Left cardiac atrium (tissue), 4 donors: ENCODE measurements at regions not wholly inside any gene's neighbourhood (a gene's known extent, or its start where the extent isn't known, plus 50 kb on each side); places are given as distances from the start of the nearest gene placed in this dataset.

Experiments used
- ATAC-seq, 2 donors: fragments of 200-7000 bp; cut with Tn5 transposase; one replicate each; pipeline ENCODE4 v1.9.1; 2020; ENCODE audit warnings: mild to moderate bottlenecking in 2 of 2, moderate library complexity in 2 of 2
- DNase-seq: peaks from one replicate; pipeline ENCODE4 v3.0.0-alpha.2; 2020
- intact Hi-C, 2 donors: fragments of 100-400 bp; cut with DNase I; formaldehyde crosslinking; loops; one replicate each; pipeline versions ENCODE4 v1.14.1 to v1.15.1; 2022 to 2023
- donor health status: DM: no; HTN: yes; CAD: no.
- donor health status: DM: no; HTN: yes; CAD: no; lungs with severe emphysema.
- donor health status: DM: yes; HTN: yes; CAD: no.
- donor health status: Dilated cardiomyopathy.

- peak in 1 of 2 donors; percentile 73 for ATAC-seq
- no peak for DNase-seq
- intact Hi-C loops: loop anchor here in 1 of 2 donors (10.0 kb wide), 1 partner anchor 76 kb away; no protein-coding TSS in a partner anchor
These were observed 204.7 kb upstream of the HDAC9 start for GRCh38 chr7:18290865-18291264.

- intact Hi-C loops: loop anchor here in 1 of 2 donors (10.0 kb wide), 1 partner anchor 78 kb away; no protein-coding TSS in a partner anchor
- ATAC-seq: no peak
- no peak for DNase-seq
These were observed 203.0 kb upstream of the HDAC9 start for GRCh38 chr7:18292584-18292983.

- ATAC-seq (no peak), DNase-seq (no peak)
- intact Hi-C loops: loop anchor here in 1 of 2 donors (10.0 kb wide), 1 partner anchor 79 kb away; no protein-coding TSS in a partner anchor
These were observed 201.8 kb upstream of the HDAC9 start for GRCh38 chr7:18293759-18294158.

GRCh38 chr7:18294411-18294810 is 201.1 kb upstream of the HDAC9 start:
- no peak for ATAC-seq
- intact Hi-C loops: loop anchor here in 1 of 2 donors (10.0 kb wide), 1 partner anchor 80 kb away; no protein-coding TSS in a partner anchor
- no peak for DNase-seq

GRCh38 chr7:18295781-18296423 is 199.6 kb upstream of the HDAC9 start:
- intact Hi-C loops: loop anchor here in 1 of 2 donors (10.0 kb wide), 1 partner anchor 81 kb away; no protein-coding TSS in a partner anchor
- no peak for ATAC-seq
- no peak for DNase-seq

- intact Hi-C loops: no loop called here
- ATAC-seq: no peak
- no peak for DNase-seq
These were observed 193.5 kb upstream of the HDAC9 start for GRCh38 chr7:18302097-18302496.

- intact Hi-C loops: no loop called here
- ATAC-seq (peak in 1 of 2 donors; percentile 18), DNase-seq (no peak)
These were observed 189.7 kb upstream of the HDAC9 start for GRCh38 chr7:18305866-18306265.

- no peak for ATAC-seq
- intact Hi-C loops: no loop called here
These were observed 188.9 kb upstream of the HDAC9 start for GRCh38 chr7:18306696-18307095.

GRCh38 chr7:18308938-18309337 is 186.6 kb upstream of the HDAC9 start:
- ATAC-seq (no peak), DNase-seq (no peak)
- intact Hi-C loops: no loop called here

More at GRCh38 chr7:18306696-18307095, 188.9 kb upstream of the HDAC9 start:
- no peak for DNase-seq

GRCh38 chr7:18312482-18312881 is 183.1 kb upstream of the HDAC9 start:
- ATAC-seq (no peak), DNase-seq (no peak)
- intact Hi-C loops: no loop called here

GRCh38 chr7:18313965-18314364 is 181.6 kb upstream of the HDAC9 start:
- intact Hi-C loops: no loop called here
- ATAC-seq (no peak), DNase-seq (no peak)

- intact Hi-C loops: no loop called here
- ATAC-seq: no peak
- no peak for DNase-seq
These were observed 180.3 kb upstream of the HDAC9 start for GRCh38 chr7:18315241-18315640.

- ATAC-seq: peak in 1 of 2 donors; percentile 24
- intact Hi-C loops: no loop called here
- no peak for DNase-seq
These were observed 177.6 kb upstream of the HDAC9 start for GRCh38 chr7:18317941-18318340.

GRCh38 chr7:18320422-18320821 is 175.1 kb upstream of the HDAC9 start:
- no peak for DNase-seq
- no peak for ATAC-seq
- intact Hi-C loops: no loop called here

GRCh38 chr7:18320971-18321567 is 174.5 kb upstream of the HDAC9 start:
- intact Hi-C loops: no loop called here
- ATAC-seq (no peak), DNase-seq (no peak)

GRCh38 chr7:18330548-18330947 is 165.0 kb upstream of the HDAC9 start:
- intact Hi-C loops: no loop called here

GRCh38 chr7:18336626-18337025 is 158.9 kb upstream of the HDAC9 start:
- intact Hi-C loops: no loop called here
- ATAC-seq (no peak), DNase-seq (no peak)

More at GRCh38 chr7:18330548-18330947, 165.0 kb upstream of the HDAC9 start:
- ATAC-seq (no peak), DNase-seq (no peak)

- intact Hi-C loops: no loop called here
- peak; percentile 18 for DNase-seq
- peak in 1 of 2 donors; percentile 46 for ATAC-seq
These were observed 158.3 kb upstream of the HDAC9 start for GRCh38 chr7:18337048-18337809.

GRCh38 chr7:18338910-18339523 is 156.5 kb upstream of the HDAC9 start:
- ATAC-seq (no peak), DNase-seq (no peak)
- intact Hi-C loops: no loop called here
